ENCODE measurements at regions not wholly inside any gene's neighbourhood (a gene's known extent, or its start where the extent isn't known, plus 50 kb on each side); places are given as distances from the start of the nearest gene placed in this dataset.

DNA sequence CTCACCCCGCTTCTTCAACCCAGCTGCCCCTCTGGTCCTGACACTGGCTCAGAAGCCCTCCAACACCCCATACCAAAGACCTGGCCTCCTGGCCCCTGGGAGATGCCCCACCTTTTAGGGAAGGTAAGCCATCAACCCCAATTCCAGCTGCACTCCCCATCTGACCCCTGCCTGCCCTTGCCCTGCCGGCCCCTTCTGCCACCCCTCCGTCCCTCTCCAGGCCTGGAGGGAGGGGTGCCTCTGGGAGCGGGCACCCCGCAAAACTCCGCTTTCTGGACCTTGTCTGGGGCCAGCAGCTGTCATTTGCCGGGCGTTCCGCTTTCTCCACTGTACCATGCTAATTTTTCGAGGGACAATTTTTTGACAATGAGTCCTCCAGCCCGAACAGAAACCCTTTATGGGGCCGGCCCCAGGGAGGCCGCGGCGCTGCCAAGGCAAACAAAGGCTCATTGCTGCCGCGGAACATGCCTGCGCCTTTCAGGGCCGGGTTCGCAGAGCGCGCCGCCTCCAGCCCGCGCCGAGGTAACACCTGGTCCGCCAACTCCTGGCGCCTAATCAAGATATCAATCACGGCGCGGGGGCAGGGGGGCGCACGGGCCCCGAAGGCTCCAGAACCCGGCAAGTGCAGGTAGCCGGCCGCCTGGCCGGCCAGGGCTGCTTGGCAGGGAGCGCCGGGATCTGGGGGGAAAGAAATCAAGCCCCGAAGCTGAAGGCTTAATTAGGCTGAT, 96.0 kb downstream of the INHBB start (continued):
- TF ChIP-seq RFXANK (CRISPR knock-in tag; IDR thresholded peaks at IDR 0.05) (no peak), SMAD3 (CRISPR knock-in tag; IDR thresholded peaks at IDR 0.05) (no peak), ZNF34 (CRISPR knock-in tag; IDR thresholded peaks at IDR 0.05; ENCODE audit: borderline replicate concordance) (no peak), ZBTB38 (CRISPR knock-in tag; IDR thresholded peaks at IDR 0.05) (no peak), ZNF780A (CRISPR knock-in tag; IDR thresholded peaks at IDR 0.05) (peak; percentile 57; the same call in 1 of the 2 replicates), ZSCAN21 (CRISPR knock-in tag; IDR thresholded peaks at IDR 0.05; ENCODE audit: borderline replicate concordance) (no peak), AKAP8 (CRISPR knock-in tag; IDR thresholded peaks at IDR 0.05) (no peak), HNRNPL (IDR thresholded peaks at IDR 0.05; ENCODE audit: low read depth, low read length) (0 out of 2 replicates have a peak, but pooled peaks have one; percentile 64), NFE2L2 (IDR thresholded peaks at IDR 0.05; ENCODE audit: low read length) (no peak), REXO4 (CRISPR knock-in tag; IDR thresholded peaks at IDR 0.05; ENCODE audit: borderline replicate concordance) (no peak), HNF4A (CRISPR knock-in tag; IDR thresholded peaks at IDR 0.05) (peak; percentile 49), ZNF562 (CRISPR knock-in tag; IDR thresholded peaks at IDR 0.05; ENCODE audit: borderline replicate concordance) (no peak), ZNF768 (CRISPR knock-in tag; IDR thresholded peaks at IDR 0.05) (peak; percentile 59; the same call in 1 of the 2 replicates), SP4 (CRISPR knock-in tag; IDR thresholded peaks at IDR 0.05) (no peak), CCDC6 (CRISPR knock-in tag; IDR thresholded peaks at IDR 0.05) (no peak), ZNF777 (CRISPR knock-in tag; IDR thresholded peaks at IDR 0.05) (no peak), MTF2 (CRISPR knock-in tag; IDR thresholded peaks at IDR 0.05; ENCODE audit: borderline replicate concordance) (peak; percentile 58), ZNF207 (IDR thresholded peaks at IDR 0.05; ENCODE audit: borderline replicate concordance) (no peak), RCOR2 (CRISPR knock-in tag; IDR thresholded peaks at IDR 0.05) (no peak), ARHGAP35 (CRISPR knock-in tag; IDR thresholded peaks at IDR 0.05; ENCODE audit: borderline replicate concordance) (no peak)
- TF ChIP-seq, protein P1, sequence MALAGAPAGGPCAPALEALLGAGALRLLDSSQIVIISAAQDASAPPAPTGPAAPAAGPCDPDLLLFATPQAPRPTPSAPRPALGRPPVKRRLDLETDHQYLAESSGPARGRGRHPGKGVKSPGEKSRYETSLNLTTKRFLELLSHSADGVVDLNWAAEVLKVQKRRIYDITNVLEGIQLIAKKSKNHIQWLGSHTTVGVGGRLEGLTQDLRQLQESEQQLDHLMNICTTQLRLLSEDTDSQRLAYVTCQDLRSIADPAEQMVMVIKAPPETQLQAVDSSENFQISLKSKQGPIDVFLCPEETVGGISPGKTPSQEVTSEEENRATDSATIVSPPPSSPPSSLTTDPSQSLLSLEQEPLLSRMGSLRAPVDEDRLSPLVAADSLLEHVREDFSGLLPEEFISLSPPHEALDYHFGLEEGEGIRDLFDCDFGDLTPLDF (CRISPR knock-in tag; IDR thresholded peaks at IDR 0.05), result peak; percentile 52; the same call in 1 of the 2 replicates
- TF ChIP-seq, protein P2, sequence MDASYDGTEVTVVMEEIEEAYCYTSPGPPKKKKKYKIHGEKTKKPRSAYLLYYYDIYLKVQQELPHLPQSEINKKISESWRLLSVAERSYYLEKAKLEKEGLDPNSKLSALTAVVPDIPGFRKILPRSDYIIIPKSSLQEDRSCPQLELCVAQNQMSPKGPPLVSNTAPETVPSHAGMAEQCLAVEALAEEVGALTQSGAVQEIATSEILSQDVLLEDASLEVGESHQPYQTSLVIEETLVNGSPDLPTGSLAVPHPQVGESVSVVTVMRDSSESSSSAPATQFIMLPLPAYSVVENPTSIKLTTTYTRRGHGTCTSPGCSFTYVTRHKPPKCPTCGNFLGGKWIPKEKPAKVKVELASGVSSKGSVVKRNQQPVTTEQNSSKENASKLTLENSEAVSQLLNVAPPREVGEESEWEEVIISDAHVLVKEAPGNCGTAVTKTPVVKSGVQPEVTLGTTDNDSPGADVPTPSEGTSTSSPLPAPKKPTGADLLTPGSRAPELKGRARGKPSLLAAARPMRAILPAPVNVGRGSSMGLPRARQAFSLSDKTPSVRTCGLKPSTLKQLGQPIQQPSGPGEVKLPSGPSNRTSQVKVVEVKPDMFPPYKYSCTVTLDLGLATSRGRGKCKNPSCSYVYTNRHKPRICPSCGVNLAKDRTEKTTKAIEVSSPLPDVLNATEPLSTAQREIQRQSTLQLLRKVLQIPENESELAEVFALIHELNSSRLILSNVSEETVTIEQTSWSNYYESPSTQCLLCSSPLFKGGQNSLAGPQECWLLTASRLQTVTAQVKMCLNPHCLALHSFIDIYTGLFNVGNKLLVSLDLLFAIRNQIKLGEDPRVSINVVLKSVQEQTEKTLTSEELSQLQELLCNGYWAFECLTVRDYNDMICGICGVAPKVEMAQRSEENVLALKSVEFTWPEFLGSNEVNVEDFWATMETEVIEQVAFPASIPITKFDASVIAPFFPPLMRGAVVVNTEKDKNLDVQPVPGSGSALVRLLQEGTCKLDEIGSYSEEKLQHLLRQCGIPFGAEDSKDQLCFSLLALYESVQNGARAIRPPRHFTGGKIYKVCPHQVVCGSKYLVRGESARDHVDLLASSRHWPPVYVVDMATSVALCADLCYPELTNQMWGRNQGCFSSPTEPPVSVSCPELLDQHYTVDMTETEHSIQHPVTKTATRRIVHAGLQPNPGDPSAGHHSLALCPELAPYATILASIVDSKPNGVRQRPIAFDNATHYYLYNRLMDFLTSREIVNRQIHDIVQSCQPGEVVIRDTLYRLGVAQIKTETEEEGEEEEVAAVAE (CRISPR knock-in tag; IDR thresholded peaks at IDR 0.05; ENCODE audit: borderline replicate concordance), result no peak
